ENCODE measurements at regions not wholly inside any gene's neighbourhood (a gene's known extent, or its start where the extent isn't known, plus 50 kb on each side); places are given as distances from the start of the nearest gene placed in this dataset.

DNA sequence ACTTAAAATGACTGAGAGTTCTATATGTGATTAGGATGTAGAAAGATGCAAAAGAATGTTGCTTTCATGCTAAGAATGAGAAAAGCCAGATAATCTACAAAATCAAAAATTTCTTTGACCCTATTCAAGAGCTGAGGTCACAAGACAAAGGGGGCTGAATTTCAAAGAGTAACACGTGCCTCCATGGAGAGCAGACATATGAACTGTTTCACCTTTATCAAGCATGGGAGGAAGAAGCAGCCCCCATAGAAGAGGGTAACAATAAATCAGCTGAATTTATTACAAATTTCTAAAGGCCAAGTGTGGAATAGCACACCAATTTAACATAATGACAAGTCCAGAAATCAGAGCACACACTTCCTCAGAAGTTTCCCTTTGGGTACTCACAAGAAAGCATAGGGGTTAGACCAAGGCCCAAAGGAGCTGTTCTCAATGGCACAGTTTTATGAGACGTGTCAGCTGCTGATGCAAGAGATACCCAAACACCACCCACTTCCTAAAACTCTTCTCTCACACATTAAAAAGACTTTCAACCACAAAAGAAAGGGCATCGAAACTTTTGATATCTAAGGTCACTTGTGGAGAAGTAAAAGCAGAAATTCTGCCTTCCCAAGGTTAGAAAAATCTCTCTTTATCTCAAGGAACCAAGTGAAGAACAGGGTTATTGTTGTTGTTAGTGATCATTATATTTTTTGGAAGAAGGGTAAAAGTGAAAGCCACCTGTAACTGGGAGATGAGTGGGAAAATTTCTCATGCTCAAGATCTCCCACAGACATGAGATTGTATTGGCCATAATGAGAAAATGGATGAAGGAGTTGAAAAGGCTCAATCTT is 950.1 kb downstream of the TRIB2 start:
- ChIA-PET CTCF (no interaction called here), POLR2A (no interaction called here)
- H3K4me3 Mint-ChIP-seq = no peak overlapping the region
- H3K27ac Mint-ChIP-seq = no peak overlapping the region
- H3K4me1 Mint-ChIP-seq = no peaks in the 10 kb centered on the region
- no peak for ATAC-seq
- H3K27me3 Mint-ChIP-seq (ENCODE audit: low read depth) = peaks cover 77% of the 10 kb centered on the region
- no peaks in the 10 kb centered on the region; the same call in 1 of the 2 replicates for H3K9me3 Mint-ChIP-seq
- TF ChIP-seq, protein P1, sequence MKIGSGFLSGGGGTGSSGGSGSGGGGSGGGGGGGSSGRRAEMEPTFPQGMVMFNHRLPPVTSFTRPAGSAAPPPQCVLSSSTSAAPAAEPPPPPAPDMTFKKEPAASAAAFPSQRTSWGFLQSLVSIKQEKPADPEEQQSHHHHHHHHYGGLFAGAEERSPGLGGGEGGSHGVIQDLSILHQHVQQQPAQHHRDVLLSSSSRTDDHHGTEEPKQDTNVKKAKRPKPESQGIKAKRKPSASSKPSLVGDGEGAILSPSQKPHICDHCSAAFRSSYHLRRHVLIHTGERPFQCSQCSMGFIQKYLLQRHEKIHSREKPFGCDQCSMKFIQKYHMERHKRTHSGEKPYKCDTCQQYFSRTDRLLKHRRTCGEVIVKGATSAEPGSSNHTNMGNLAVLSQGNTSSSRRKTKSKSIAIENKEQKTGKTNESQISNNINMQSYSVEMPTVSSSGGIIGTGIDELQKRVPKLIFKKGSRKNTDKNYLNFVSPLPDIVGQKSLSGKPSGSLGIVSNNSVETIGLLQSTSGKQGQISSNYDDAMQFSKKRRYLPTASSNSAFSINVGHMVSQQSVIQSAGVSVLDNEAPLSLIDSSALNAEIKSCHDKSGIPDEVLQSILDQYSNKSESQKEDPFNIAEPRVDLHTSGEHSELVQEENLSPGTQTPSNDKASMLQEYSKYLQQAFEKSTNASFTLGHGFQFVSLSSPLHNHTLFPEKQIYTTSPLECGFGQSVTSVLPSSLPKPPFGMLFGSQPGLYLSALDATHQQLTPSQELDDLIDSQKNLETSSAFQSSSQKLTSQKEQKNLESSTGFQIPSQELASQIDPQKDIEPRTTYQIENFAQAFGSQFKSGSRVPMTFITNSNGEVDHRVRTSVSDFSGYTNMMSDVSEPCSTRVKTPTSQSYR (CRISPR knock-in tag; IDR thresholded peaks at IDR 0.05) = no peak
- TF ChIP-seq, protein P2, sequence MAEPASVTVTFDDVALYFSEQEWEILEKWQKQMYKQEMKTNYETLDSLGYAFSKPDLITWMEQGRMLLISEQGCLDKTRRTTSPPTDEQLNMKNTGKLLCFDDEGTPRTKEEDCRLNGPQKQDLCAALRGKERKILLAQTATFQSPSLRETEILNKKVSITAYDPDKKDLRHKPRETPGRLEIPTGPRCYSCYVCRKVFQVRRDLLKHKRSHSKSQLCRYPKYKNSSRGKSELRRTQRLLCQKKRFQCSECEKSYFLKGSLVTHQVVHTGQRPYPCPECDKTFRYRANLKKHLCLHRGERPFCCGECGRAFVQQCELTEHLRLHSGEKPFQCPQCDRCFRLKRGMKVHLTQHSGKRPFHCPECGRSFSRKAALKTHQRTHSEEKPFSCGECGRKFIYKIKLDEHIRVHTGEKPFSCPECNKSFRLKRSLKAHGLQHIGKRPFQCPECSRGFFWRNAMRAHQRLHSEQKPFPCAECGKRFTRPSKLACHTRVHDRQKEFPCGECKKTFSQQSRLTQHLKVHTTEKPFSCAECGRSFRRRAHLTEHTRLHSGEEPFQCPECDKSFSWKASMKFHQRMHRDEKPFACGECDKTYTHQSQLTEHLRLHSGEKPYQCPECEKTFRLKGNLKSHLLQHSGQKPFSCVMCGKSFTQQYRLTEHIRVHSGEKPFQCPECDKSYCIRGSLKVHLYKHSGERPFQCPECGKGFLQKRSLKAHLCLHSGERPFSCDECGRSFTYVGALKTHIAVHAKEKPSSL (CRISPR knock-in tag; conservative IDR thresholded peaks at IDR 0.05) = no peak
- no peak for TF ChIP-seq ZNF423 (CRISPR knock-in tag; IDR thresholded peaks at IDR 0.05)
- no peak for TF ChIP-seq TEAD4 (CRISPR knock-in tag; IDR thresholded peaks at IDR 0.05)
- TF ChIP-seq, protein P3, sequence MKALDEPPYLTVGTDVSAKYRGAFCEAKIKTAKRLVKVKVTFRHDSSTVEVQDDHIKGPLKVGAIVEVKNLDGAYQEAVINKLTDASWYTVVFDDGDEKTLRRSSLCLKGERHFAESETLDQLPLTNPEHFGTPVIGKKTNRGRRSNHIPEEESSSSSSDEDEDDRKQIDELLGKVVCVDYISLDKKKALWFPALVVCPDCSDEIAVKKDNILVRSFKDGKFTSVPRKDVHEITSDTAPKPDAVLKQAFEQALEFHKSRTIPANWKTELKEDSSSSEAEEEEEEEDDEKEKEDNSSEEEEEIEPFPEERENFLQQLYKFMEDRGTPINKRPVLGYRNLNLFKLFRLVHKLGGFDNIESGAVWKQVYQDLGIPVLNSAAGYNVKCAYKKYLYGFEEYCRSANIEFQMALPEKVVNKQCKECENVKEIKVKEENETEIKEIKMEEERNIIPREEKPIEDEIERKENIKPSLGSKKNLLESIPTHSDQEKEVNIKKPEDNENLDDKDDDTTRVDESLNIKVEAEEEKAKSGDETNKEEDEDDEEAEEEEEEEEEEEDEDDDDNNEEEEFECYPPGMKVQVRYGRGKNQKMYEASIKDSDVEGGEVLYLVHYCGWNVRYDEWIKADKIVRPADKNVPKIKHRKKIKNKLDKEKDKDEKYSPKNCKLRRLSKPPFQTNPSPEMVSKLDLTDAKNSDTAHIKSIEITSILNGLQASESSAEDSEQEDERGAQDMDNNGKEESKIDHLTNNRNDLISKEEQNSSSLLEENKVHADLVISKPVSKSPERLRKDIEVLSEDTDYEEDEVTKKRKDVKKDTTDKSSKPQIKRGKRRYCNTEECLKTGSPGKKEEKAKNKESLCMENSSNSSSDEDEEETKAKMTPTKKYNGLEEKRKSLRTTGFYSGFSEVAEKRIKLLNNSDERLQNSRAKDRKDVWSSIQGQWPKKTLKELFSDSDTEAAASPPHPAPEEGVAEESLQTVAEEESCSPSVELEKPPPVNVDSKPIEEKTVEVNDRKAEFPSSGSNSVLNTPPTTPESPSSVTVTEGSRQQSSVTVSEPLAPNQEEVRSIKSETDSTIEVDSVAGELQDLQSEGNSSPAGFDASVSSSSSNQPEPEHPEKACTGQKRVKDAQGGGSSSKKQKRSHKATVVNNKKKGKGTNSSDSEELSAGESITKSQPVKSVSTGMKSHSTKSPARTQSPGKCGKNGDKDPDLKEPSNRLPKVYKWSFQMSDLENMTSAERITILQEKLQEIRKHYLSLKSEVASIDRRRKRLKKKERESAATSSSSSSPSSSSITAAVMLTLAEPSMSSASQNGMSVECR (CRISPR knock-in tag; IDR thresholded peaks at IDR 0.05; ENCODE audit: borderline replicate concordance) = no peak
- TF ChIP-seq RORB (CRISPR knock-in tag; IDR thresholded peaks at IDR 0.05) = no peak
- TF ChIP-seq, protein P4, sequence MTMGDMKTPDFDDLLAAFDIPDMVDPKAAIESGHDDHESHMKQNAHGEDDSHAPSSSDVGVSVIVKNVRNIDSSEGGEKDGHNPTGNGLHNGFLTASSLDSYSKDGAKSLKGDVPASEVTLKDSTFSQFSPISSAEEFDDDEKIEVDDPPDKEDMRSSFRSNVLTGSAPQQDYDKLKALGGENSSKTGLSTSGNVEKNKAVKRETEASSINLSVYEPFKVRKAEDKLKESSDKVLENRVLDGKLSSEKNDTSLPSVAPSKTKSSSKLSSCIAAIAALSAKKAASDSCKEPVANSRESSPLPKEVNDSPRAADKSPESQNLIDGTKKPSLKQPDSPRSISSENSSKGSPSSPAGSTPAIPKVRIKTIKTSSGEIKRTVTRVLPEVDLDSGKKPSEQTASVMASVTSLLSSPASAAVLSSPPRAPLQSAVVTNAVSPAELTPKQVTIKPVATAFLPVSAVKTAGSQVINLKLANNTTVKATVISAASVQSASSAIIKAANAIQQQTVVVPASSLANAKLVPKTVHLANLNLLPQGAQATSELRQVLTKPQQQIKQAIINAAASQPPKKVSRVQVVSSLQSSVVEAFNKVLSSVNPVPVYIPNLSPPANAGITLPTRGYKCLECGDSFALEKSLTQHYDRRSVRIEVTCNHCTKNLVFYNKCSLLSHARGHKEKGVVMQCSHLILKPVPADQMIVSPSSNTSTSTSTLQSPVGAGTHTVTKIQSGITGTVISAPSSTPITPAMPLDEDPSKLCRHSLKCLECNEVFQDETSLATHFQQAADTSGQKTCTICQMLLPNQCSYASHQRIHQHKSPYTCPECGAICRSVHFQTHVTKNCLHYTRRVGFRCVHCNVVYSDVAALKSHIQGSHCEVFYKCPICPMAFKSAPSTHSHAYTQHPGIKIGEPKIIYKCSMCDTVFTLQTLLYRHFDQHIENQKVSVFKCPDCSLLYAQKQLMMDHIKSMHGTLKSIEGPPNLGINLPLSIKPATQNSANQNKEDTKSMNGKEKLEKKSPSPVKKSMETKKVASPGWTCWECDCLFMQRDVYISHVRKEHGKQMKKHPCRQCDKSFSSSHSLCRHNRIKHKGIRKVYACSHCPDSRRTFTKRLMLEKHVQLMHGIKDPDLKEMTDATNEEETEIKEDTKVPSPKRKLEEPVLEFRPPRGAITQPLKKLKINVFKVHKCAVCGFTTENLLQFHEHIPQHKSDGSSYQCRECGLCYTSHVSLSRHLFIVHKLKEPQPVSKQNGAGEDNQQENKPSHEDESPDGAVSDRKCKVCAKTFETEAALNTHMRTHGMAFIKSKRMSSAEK (CRISPR knock-in tag; IDR thresholded peaks at IDR 0.05; ENCODE audit: borderline replicate concordance) = no peak
- TF ChIP-seq, protein P5, sequence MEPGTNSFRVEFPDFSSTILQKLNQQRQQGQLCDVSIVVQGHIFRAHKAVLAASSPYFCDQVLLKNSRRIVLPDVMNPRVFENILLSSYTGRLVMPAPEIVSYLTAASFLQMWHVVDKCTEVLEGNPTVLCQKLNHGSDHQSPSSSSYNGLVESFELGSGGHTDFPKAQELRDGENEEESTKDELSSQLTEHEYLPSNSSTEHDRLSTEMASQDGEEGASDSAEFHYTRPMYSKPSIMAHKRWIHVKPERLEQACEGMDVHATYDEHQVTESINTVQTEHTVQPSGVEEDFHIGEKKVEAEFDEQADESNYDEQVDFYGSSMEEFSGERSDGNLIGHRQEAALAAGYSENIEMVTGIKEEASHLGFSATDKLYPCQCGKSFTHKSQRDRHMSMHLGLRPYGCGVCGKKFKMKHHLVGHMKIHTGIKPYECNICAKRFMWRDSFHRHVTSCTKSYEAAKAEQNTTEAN (CRISPR knock-in tag; IDR thresholded peaks at IDR 0.05) = no peak
- no peak for TF ChIP-seq NFYB (CRISPR knock-in tag; conservative IDR thresholded peaks at IDR 0.05; ENCODE audit: low read depth)
- TF ChIP-seq NR2C2 (CRISPR knock-in tag; IDR thresholded peaks at IDR 0.05) = no peak
- TF ChIP-seq SMAD4 (CRISPR knock-in tag; IDR thresholded peaks at IDR 0.05) = no peak
- TF ChIP-seq, protein P6, sequence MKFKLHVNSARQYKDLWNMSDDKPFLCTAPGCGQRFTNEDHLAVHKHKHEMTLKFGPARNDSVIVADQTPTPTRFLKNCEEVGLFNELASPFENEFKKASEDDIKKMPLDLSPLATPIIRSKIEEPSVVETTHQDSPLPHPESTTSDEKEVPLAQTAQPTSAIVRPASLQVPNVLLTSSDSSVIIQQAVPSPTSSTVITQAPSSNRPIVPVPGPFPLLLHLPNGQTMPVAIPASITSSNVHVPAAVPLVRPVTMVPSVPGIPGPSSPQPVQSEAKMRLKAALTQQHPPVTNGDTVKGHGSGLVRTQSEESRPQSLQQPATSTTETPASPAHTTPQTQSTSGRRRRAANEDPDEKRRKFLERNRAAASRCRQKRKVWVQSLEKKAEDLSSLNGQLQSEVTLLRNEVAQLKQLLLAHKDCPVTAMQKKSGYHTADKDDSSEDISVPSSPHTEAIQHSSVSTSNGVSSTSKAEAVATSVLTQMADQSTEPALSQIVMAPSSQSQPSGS (CRISPR knock-in tag; IDR thresholded peaks at IDR 0.05; ENCODE audit: borderline replicate concordance, low read depth) = no peak
- TF ChIP-seq ZNF317 (CRISPR knock-in tag; IDR thresholded peaks at IDR 0.05; ENCODE audit: borderline replicate concordance, low read depth) = no peak
- no peak for DNase-seq (ENCODE audit: low spot score)
- no peaks in the 10 kb centered on the region for H3K36me3 Mint-ChIP-seq

Data from WTC11 (cell line).